DMS53 (cell line): ENCODE measurements at regions not wholly inside any gene's neighbourhood (a gene's known extent, or its start where the extent isn't known, plus 50 kb on each side); places are given as distances from the start of the nearest gene placed in this dataset.
A peak's percentile ranks its signal among the peaks of the same experiment; 100 is the strongest.

ENCODE experiments used
- DNase-seq: peaks from one replicate; lab custom pipeline; 2025; lab: John Stamatoyannopoulos, UW

DNA sequence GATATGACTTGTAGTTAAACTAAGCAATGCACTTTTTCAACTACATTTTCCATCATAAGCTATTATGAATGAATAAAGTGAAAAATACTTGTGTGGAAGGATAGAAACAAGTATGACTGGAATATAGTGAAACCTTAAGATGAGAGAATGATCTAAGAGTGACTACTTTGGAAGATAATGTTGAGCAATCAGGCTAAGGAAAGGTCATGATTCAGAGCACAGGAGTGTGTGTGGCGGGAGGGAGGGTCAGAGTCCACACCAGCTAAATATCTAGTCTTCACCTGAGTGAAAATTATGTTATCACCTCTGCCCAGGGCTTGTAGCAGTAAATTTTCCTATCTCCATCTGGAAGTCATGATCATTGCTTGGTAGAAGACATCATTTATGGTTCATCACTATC is 833.4 kb upstream of the ATXN8OS start:
- peak; percentile 2 for DNase-seq

DNA sequence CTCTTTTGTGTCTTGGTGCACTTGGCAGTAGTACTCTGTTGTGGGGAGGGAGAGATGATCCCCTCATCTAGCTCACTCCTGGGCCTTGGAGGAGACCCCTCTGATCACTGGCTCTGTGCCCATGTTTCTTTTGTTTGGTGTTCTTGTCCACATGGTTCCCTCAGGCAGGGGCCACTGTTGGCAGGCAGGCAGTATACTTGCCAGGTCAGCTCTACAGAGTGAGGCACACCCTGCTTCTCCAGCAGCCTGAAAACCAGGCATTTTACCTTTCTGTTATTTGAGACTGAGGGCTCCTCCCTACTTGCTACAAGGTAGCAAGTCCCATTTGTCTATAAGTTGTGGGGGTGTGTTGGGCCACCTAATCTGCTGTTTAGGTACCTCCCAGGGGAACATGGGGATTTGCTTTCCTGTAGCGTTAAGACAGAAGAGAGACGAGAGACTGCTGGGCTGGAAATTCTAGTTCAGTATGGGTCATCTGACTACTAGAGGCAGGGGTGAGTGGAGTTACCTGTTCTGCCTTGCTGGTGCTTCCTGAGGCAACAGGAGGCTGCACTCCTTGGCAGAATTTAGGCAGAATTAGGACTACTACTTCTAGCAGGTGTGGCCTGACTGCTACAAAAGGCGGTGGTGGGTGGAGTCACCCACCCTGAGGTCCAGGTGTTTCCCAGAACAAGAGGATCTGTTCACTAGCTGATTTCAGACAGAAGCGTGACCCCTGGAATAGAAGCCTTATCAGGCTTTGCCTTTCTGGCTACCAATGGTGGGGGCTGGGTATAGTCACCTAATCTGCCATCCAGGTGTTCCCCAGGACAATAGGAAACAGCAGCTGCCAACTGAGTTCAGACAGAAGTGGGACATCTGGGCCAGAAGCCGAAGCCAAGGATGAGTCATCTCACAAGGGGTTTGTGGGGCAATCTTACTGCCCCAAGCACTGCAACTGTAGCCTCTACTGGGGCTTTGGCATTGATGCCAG is 843.0 kb upstream of the ATXN8OS start:
- DNase-seq = peak; percentile 88

DNA sequence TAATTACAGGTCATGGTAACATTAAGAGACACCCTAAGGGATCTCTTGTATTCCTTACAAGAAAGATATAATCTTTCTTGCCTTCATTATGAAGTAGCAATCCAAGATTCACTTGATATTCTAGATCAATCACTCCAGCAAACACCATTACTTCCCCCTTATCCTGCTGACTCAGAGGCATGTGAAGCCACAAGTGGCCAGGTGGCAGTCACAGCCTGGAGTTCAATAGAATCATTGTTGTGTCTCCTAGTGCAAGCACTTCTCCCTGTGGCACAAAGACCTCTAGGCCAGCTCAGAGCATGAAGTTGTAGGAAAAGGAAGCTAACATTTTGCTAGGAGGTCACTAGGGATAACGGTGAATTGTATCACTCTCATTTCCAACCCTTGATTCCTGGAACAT is 864.3 kb upstream of the ATXN8OS start:
- DNase-seq = peak; percentile 84

DNA sequence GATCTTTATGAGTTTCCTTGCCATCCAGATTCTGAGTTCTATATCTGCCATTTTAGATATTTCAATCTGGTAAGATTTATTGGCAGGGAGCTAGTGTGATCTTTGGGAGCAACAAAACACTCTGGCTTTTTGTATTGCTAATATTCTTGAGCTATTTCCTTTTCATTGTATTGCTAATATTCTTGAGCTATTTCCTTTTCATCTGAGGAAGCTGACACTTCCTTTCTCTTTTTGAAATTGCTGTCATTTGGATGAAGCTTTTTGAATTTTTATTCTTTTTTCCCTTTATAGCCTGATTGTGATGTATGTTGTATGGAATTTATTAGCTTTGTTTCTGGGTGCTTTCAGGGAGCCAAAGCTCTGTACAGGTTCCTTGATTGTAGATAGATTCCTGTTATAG is 873.5 kb upstream of the ATXN8OS start:
- DNase-seq = no peak

DNA sequence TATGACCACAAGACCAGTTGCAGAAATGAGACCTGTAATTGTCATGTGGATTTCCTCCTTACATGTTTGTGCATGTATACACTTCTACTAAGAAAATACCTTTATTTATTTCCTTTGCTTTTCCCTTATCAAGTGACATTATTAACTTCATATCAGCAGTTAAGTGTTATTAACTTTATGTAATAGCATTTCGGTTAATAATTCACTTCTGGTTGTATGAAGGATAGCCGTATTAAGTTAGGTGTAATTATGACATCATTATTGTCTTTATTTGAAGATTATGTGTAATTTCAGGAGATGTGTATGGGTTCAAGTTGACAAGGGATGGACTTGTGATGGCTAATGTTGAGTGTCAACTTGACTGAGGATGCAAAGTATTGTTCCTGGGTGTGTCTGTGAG is 881.2 kb upstream of the ATXN8OS start:
- DNase-seq = no peak

DNA sequence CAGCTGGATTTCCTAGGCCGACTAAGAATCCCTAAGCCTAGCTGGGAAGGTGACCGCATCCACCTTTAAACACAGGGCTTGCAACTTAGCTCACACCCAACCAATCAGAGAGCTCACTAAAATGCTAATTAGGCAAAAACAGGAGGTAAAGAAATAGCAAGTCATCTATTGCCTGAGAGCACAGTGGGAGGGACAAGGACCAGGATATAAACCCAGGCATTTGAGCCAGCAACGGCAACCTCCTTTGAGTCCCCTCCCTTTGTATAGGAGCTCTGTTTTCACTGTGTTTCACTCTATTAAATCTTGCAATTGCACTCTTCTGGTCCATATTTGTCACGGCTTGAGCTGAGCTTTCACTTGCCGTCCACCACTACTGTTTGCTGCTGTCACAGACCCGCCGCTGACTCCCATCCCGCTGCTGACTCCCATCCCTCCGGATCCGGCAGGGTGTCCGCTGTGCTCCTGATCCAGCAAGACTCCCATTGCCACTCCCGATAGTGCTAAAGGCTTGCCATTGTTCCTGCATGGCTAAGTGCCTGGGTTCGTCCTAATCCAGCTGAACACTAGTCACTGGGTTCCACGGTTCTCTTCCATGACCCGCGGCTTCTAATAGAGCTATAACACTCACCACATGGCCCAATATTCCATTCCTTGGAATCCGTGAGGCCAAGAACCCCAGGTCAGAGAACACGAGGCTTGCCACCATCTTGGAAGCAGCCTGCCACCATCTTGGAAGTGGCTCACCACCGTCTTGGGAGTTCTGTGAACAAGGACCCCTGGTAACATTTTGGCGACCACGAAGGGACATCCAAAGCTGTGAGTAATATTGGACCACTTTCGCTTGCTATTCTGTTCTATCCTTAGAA is 885.8 kb upstream of the ATXN8OS start:
- peak; percentile 67 for DNase-seq

DNA sequence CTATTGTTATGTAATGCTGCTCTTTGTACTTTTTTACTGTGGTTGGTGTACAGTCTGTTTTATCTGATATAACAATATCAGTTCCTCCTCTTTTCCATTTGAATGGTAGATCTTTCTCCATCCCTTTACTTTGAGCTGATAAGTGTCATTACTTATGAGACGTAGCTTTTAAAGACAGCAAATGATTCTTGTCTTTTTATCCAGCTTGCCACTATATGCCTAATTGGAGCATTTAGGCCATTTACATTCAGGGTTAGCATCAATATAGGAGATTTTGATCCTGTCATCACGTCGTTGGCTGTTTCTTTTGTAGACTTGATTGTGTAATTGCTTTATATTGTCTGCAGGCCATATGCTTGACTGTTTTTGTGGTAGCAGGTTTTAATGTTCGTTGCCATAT is 894.2 kb upstream of the ATXN8OS start:
- no peak for DNase-seq

DNA sequence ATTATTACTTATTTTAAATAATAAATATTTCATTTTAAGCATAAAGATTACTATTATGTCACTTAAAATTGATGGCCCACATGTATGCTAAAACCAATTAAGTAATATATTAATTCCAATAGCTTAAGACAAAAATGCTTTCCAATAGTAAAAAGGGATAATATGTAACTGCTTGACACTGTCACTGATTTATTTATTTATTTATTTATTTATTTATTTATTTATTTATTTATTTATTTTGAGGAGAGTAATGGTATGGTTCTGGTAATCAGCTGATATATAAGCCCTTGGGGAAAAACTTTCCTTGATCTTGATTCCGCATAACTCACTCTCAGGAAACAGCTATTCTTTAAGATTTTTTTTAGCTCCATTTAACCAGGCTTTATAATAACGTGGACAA is 903.0 kb upstream of the ATXN8OS start:
- no peak for DNase-seq

DNA sequence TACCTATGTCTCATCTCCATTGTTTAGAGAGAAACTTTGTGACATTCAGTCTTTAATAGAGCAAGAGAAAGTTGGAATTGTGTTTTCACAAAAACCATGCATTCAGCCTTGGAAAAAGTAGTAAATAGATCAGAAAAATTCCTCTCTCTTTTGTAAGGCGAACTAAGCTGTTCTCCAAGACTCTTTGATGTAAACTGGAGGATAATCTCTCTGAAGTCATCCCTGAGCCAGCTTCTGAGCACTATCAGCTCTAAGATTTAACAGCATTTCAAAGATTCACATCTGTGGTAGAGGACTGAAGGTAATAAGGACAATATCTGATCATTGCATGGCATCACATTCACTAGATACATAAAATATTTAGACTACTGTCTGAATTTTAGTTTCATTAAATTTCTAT is 904.6 kb upstream of the ATXN8OS start:
- DNase-seq = no peak

DNA sequence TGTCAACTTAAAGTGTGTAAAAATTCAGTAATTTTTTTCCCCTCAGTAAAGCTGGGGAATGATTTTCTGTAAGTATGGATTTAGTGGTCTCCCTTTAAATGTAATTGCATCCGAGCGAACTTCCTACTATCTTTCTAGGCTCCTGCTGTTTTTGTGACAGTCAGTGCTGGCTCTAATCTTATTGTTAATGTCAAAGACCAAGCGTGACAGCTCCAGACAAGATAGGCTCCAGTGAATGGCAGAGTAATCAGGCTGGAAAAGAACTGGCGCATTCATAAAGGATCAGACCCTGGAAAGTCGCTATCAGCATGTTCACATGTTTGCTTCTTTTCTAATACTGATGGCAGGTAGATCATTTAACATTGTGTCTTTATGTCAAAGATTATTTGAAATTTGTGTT is 908.0 kb upstream of the ATXN8OS start:
- DNase-seq = no peak

DNA sequence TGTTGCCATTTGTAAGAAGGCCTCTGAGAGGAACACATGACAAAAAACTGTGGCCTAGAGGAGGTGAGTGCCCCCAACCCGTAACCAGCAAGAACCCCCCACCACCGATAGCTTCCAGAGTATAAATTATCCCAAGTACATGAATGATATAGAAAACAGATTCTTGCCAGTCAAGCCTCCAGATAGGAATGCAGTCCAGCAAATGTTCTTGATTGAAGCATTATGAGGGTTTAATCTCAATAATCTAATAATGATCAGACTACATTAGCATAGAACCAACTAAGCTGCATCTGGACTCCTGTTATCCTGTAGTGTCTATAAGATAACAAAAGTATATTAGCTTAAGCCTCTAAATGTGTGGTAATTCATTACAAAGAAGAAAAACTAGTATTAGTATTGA is 908.9 kb upstream of the ATXN8OS start:
- DNase-seq = no peak

DNA sequence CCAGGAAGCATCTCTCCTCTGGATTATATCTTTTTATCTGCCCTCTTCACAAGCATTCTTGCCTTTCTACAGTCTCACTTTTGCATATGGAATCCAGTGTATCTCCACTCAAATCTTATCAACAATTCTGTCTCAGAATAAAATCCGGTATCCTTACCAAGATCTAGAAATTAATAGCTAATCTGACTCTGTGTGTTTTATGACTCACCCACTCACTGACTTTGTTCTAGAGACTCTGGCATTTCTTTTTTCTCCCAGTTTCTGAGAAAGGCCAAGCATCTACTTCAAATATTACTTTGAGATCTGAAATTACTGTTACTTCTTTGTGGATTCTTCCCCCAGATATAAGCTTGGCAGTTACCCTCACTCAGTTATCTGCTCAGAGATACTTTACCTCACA is 913.5 kb upstream of the ATXN8OS start:
- DNase-seq = peak; percentile 22

DNA sequence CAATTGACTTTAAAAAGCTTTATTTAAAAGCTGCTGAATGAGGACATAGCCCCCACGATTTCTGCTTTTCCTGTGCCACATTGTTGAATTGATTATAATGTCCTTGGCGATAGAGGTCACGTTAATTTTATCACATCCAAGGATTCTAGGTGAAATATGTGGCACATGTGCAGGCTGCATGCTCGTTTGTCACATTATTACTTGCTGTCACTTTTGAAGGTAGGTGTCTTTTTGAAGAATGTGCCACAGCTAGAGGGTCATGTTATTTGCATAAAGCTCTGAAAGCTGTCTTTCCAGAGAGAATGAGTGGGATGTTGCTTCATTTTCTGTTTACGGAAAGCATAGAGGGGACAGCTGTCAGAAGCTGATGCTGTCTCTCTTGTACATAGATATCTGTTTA is 927.6 kb upstream of the ATXN8OS start:
- no peak for DNase-seq

DNA sequence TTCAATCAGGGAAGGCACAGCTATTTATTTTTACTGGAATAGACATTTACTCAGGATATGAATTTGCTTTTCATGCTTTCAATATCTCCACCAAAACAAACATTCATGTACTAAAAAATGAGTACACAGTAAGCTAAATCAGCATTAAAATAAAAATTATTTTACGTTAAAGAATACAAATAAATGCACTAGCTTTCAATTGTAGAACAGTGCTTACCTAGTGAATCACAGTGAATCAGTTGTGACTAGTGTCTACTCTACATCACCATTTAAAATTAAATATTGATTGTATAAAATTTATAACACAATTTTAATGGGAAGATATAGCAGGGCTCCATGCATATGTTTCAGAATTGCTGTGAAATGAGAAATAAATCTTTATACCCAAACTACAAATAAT is 929.6 kb upstream of the ATXN8OS start:
- DNase-seq = no peak

DNA sequence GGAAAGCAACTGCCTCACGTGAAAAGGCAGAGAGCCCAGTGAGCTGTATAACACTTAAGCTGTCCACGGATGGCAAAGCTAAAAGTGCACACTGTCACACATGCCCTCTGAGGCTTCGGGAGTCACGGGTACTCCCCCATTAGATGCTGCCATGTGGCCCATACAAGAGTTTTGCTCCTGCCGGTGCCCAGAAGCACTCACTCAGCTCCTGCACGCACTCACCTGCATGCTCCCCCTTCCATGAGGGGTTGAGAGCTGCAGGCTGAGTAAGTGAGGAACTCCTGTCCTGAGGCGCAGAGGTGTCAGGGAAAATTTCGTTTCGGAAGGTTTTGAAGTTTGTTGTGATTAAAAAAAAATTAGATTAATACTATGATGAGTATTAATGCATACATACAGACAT is 939.2 kb upstream of the ATXN8OS start:
- no peak for DNase-seq

DNA sequence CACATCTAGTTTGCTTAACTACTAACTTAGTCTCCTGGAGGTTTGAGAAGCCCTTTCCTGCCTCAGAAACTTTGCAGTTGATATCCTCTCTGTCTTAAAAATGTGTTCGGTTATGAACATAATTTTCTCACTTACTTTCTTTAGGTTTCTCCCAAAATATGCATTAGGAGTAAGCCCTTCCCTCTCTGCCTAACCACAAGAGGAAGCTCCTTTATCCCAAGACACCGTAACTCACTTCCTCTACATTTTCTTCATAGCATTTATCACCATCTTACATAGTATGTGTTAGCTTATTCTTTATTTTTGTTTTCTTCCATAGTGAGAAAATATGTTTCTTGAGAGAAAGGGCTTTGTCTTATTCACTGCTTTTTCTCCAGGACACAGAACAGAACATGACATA is 952.5 kb upstream of the ATXN8OS start:
- DNase-seq = no peak

DNA sequence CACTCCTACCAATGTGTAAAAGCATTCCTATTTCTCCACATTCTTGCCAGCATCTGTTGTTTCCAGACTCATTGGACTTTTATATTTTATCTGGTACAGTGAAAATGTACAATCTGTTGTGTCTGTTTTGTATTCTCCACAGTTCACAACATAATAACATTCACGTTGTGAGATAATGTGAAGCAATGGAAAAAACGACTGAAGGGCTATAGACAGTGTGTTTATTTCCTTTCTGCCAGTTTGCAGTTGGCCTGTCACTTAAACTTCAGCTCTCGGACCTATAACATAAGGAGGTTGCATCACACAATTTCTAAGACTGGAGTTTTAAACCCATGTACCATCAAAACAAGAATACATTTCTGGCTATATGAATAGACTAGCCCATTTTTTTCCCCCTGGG is 965.5 kb upstream of the ATXN8OS start:
- DNase-seq = no peak

DNA sequence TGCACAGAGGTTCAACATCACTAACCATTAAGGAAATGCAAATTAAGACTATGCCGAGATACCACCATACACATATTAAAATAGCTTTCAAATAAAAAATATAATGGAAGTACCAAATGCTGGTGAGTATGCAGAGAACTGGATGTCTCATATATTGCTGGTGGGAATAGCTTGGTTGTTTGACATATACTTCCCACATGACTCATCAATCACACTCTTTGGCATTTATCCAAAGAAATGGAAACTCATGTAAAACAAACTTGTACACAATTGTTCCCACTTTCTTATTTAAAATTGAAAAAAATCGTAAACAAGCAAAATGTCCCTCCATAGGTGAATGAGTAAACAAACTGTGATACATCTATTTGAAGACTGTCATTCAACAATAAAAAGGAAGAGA is 982.6 kb upstream of the ATXN8OS start:
- DNase-seq = no peak

DNA sequence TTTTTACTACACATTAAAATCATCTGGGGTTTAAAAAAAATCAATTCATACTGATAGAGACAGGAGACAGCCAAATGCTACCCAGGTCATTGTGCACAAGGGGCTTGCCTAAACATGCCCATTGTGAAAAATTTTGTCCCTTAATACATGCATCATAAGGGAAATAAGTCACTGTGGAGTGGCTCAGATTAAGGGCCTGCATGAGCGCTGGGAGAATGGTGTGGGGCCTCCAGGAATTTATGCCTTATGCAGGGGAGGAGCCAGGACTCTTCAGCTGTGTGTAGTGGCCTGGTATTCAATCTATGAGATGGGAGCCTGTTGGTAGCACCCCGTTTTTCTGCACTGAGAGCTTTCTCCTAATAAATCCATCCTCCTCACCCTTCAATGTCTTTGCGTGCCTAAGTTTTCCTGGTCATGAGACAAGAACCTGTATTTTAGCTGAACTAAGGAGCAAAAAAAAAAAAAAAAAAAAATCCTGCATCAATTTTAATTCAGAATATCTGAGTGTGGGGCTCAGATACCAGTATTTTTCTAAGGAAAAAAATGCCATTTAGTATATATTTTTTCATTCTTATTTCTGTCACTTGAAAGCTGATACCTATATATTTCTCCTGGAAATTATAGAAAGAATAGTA is 997.6 kb upstream of the ATXN8OS start:
- peak; percentile 12 for DNase-seq

DNA sequence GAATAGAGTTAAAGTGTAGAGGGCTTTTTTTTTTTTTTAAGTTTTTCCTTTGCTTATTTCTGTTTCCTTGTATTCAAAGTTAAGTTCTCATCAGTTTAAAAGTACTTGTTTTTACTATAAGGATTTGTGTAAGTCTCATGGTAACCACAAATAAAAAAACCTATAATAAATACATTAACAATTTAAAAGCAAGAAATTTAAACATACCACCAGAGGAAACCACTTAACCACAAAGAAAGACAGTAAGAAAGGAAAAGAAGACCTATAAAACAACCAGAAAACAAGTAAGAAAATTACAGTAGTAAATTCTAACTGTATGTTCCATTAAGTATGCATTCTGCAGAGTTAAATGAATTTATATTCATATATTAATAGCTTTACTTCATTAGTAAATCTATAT is 999.1 kb upstream of the ATXN8OS start:
- no peak for DNase-seq

DNA sequence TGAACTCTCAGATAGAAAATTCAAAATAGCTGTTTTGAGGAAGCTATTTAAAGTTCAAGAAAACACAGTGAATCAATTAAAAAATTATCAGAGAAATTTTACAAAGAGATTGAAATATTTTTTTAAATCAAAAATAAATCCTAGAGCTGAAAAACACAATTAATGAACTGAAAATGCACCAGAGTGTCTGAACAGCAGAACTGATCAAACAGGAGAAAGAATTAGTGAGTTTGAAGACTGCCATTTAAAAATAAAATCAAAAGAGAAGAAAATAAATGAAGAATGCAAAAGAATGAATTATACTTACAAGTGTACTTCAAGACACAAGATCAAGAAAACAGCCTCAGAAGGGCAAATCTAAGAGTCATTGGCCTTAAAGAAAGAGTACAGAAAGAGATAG is 1000.2 kb upstream of the ATXN8OS start:
- DNase-seq = no peak

DNA sequence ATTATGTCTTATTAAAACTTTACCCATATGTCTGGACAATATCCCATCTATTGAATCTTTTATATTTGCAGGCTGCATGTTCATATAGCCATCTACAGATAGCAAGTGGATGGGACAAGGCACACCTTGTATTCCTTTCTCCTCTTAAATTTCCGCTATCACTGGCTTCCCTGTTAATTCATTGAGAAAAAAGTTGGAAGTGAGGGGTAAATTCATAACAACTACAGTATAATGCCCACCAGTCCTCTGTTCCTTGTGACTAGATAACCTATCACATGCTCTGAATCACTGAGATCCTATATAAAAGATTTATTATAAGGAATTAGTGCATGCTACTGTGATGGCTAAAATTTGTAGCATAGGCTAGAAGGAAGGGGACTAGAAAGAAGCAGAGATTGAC is 1005.8 kb upstream of the ATXN8OS start:
- no peak for DNase-seq

DNA sequence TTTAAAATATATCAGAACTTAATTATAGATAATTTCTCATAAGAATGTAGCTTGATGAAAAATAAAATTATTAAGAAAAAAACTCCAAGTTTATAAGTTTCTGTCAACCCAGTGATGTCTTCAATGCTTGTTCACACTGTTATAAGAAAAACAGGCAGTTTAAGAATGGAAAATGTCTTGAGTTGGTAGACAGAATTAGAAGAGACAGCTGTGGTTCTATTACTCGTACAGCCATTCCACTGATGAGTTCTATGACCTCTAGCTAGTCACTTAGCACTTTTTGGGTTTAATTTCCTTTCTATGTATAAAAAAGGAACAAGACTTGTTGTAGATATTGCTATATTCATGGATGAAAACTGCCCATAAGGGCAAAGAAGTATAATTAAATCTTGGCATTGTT is 1013.1 kb upstream of the ATXN8OS start:
- DNase-seq = no peak
